Dendritic cell treated with granulocyte-macrophage colony-stimulating factor and Interleukin-4, amounts not matched to agents 40 ng/mL and 50 ng/mL, for 4 days (primary cell): ENCODE measurements at regions not wholly inside any gene's neighbourhood (a gene's known extent, or its start where the extent isn't known, plus 50 kb on each side); places are given as distances from the start of the nearest gene placed in this dataset.
A peak's percentile ranks its signal among the peaks of the same experiment; 100 is the strongest.

Experiments
- H3K27ac Mint-ChIP-seq: one replicate; pipeline ENCODE4 v1.8.0; 2022; ENCODE audit warnings: mild to moderate bottlenecking, mixed read lengths
- H3K27me3 Mint-ChIP-seq: one replicate; pipeline ENCODE4 v1.8.0; 2022; ENCODE audit warnings: mild to moderate bottlenecking, mixed read lengths
- H3K36me3 Mint-ChIP-seq: one replicate; pipeline ENCODE4 v1.8.0; 2022; ENCODE audit warnings: low read depth, mixed read lengths
- H3K4me1 Mint-ChIP-seq: one replicate; pipeline ENCODE4 v1.8.0; 2022; ENCODE audit warnings: low read depth, mixed read lengths
- H3K4me3 Mint-ChIP-seq: one replicate; pipeline ENCODE4 v1.8.0; 2022; ENCODE audit warnings: mild to moderate bottlenecking, moderate library complexity, mixed read lengths
- H3K9me3 Mint-ChIP-seq: one replicate; pipeline ENCODE4 v1.8.0; 2022; ENCODE audit warnings: mixed read lengths
- intact Hi-C: fragments of 100-400 bp; cut with micrococcal nuclease; formaldehyde crosslinking; loops from one replicate; pipeline ENCODE4 v1.15.0; 2022

DNA sequence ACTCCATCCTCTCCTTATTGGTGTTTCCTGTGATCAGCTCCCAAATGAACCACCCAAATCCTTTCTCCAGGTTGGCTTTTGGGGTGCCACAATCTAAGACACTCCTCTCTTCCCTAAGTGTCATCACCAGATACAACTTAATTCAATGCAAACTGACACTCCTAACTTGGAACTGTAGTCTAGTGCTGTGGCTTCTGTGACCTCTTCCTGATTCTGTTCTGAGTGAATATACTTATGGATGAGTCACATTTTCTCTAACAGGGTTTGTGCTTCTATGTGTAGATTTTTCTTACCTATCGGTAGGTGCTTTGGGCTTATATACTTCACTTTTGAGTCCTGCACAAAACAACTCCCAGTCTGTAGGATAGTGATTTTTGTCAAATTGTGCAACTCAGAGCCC, 141.3 kb upstream of the MAOA start:
- H3K27me3 Mint-ChIP-seq, result no peaks in the 10 kb centered on the region
- intact Hi-C loops, result no loop called here
- H3K4me1 Mint-ChIP-seq, result peaks cover 5% of the 10 kb centered on the region
- H3K4me3 Mint-ChIP-seq, result no peak overlapping the region
- no peaks in the 10 kb centered on the region for H3K9me3 Mint-ChIP-seq
- H3K27ac Mint-ChIP-seq, result no peak overlapping the region
- H3K36me3 Mint-ChIP-seq, result no peaks in the 10 kb centered on the region

DNA sequence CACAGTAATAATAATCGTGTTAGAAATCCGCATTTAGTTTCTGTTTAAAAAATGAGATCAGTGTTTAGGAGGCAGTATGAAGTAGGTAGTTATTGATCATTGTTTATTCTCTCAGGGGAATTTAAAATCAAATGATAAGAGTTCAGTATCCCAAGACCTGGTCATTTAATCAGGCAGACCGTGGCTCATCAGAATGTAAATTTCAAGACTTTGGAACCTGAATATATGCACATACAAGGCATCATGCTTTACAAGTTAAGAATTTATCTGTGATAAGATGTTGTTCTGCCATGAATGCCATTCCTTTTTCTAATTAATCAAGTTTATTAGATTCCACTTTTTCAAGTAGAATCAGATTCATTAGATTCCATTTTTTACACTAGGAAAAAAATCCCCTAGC, 133.5 kb upstream of the MAOA start:
- Mint-ChIP-seq H3K9me3 (peaks cover 10% of the 10 kb centered on the region), H3K27ac (no peak overlapping the region), H3K36me3 (no peaks in the 10 kb centered on the region), H3K27me3 (no peaks in the 10 kb centered on the region), H3K4me1 (peaks cover 7% of the 10 kb centered on the region), H3K4me3 (no peak overlapping the region)
- intact Hi-C loops, result no loop called here

DNA sequence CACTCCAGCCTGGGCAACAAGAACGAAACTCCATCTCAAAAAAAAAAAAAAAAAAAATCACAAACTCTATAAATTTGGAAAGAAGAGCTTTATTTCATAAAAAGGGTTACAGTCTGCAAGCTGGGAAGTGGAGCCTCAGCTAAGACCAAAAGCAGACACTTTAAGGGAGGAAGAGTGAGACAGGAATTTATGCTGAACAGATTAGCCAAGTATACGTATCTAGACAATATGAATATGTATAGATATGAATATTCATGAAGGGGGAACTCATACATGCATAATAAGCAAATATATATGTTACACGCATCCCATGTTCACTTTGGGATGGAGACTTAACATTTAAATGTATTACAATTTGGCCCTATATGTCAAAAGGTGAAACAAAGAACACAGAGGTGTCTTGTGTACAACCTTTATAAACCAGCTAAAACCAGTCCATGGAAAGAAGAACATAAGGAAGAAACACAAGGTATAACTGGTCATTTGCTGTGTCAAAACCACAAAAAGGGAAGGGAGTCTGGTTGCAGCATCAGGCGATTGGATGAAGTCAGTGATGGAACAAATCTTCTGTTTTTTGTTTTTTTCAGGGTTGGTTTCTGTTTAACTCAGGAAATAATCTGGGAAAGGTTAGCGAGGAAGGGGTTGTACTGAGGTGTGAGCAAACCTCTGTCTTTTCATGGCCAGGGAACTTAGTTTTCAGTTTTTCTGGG, 130.0 kb upstream of the MAOA start:
- intact Hi-C loops, result no loop called here
- Mint-ChIP-seq H3K27me3 (no peaks in the 10 kb centered on the region), H3K4me3 (no peak overlapping the region), H3K4me1 (peaks cover 30% of the 10 kb centered on the region), H3K9me3 (peaks cover 10% of the 10 kb centered on the region), H3K36me3 (no peaks in the 10 kb centered on the region), H3K27ac (no peak overlapping the region)

DNA sequence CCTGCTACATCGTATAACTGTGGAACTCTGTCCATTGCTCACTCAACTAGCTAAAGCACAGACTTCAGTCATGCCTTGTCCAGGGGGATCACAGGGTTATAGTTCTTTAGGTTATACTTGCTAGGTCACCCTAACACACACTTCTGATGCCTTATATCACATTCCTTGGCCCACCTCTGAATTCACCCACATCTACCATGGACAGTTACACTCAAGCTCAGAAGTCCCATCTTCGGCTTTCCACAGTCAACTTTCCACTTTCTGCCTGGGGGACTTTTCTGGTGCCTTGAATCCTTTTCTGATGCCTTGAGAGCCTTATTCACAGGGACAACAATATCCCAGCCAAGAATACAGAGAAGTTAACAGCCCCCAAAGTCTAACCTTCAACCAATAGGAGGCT, 129.2 kb upstream of the MAOA start:
- intact Hi-C loops, result no loop called here
- H3K4me3 Mint-ChIP-seq, result no peak overlapping the region
- no peaks in the 10 kb centered on the region for H3K36me3 Mint-ChIP-seq
- H3K9me3 Mint-ChIP-seq, result peaks cover 10% of the 10 kb centered on the region
- peaks cover 37% of the 10 kb centered on the region for H3K4me1 Mint-ChIP-seq
- H3K27me3 Mint-ChIP-seq, result no peaks in the 10 kb centered on the region
- no peak overlapping the region for H3K27ac Mint-ChIP-seq

DNA sequence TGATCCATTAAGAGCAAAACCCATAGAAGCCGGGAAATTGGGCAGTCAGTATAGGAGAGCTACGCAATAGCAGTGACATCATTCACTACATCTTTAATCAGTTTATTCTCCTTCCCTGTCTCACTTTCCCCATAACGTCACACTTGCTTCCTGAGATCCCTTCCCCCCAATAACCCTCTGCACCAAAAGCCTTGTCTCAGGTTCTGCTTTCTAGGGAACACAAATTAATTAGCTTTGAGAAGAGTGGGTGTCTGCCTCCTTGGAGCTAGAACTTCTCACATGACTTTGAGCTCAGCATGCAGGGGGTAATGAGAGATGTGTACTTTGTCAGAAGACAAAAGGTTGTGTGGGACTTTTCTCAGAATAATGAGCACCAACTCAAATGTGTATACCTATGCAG, 128.3 kb upstream of the MAOA start:
- intact Hi-C loops, result no loop called here
- Mint-ChIP-seq H3K36me3 (no peaks in the 10 kb centered on the region), H3K27ac (no peak overlapping the region), H3K4me3 (no peak overlapping the region), H3K27me3 (no peaks in the 10 kb centered on the region), H3K9me3 (peaks cover 10% of the 10 kb centered on the region), H3K4me1 (peaks cover 37% of the 10 kb centered on the region)

DNA sequence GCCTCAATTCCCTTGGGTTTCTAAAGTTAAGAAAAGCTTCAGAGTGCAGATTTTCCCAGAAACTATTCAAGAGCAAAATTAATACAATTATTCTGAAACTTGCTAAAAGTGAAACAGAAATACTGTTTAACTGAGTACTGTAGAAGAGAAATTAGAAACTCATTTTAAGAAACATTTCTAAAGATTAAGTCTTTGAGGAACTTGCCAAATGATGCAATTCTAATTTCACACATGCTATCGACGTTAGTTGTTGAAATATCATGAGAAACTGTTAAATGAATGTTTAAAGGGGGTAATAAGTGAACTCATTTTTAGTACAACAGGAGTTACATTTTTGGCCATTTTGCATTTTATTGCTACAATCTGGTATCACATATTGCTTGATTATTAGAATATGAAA, 125.3 kb upstream of the MAOA start:
- Mint-ChIP-seq H3K27me3 (no peaks in the 10 kb centered on the region), H3K9me3 (peaks cover 9% of the 10 kb centered on the region), H3K27ac (no peak overlapping the region), H3K36me3 (no peaks in the 10 kb centered on the region), H3K4me1 (peaks cover 37% of the 10 kb centered on the region), H3K4me3 (no peak overlapping the region)
- intact Hi-C loops, result no loop called here

DNA sequence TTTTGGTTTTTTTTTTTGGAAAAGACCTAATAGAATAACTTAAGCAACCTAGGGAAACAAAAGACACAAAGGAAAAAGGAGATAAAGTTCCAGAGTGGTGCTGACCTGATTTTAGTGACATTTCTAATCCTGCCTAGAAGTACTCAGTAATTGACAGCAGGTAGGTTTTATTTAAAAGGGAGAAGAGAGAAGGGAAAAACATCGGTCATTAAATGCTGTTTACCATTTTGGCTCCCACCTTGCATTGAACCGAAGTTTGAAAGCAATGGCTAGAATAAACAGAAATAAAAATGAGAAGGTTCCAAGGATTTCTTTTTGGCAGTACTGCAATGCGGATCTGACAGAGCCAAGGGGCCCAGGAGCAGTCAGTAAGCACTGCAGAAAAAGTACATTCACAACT, 115.8 kb upstream of the MAOA start:
- Mint-ChIP-seq H3K4me3 (no peak overlapping the region), H3K4me1 (peaks cover 14% of the 10 kb centered on the region), H3K9me3 (no peaks in the 10 kb centered on the region), H3K27me3 (peaks cover 3% of the 10 kb centered on the region), H3K36me3 (no peaks in the 10 kb centered on the region), H3K27ac (no peak overlapping the region)
- intact Hi-C loops, result no loop called here

DNA sequence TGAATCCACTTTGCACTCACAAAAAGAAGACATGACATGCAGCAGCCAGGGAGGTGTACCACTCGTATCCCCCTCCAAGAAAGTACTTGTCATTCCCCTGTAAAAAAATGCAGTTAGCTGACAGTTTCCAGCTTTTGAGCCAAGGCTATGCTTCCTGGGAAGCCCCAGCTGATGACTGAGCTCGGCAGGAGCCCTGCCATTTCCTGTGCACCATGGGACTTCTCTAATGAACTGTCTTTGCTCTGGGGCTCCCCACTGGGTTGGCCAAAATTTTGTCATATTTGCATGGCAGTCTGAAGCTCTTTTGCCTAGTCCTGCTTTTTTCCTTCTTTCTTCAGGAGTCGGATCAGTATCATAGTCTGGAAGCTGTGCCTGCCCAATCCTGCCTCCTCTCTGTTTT, 104.5 kb upstream of the MAOA start:
- H3K36me3 Mint-ChIP-seq, result no peaks in the 10 kb centered on the region
- H3K4me3 Mint-ChIP-seq, result no peak overlapping the region
- peaks cover 13% of the 10 kb centered on the region for H3K9me3 Mint-ChIP-seq
- peaks cover 5% of the 10 kb centered on the region for H3K4me1 Mint-ChIP-seq
- H3K27ac Mint-ChIP-seq, result no peak overlapping the region
- intact Hi-C loops, result loop anchor here (10.0 kb wide), 1 partner anchor 403 kb away; no protein-coding TSS in a partner anchor
- H3K27me3 Mint-ChIP-seq, result no peaks in the 10 kb centered on the region

DNA sequence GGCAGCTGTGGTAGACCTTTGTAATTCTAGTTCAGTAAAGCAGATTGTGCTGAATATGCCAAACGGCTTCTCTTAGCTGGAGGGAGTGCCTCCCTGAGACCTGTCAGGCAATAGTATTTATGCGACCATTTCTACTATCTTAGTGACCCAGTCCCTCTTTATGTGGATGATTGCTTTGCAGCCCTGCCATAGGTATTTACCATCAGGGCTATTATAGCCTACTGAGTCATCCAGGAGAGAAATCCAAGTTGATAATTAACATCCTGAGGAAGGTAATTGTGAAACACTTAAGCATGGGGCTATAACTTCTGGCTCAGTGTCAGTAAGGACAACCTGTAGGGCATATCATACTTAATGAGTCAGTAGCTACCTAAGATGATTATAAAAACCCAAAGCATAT, 103.9 kb upstream of the MAOA start:
- Mint-ChIP-seq H3K27me3 (no peaks in the 10 kb centered on the region), H3K27ac (no peak overlapping the region), H3K4me3 (no peak overlapping the region), H3K36me3 (no peaks in the 10 kb centered on the region), H3K4me1 (peaks cover 5% of the 10 kb centered on the region), H3K9me3 (peaks cover 13% of the 10 kb centered on the region)
- intact Hi-C loops, result loop anchor here (10.0 kb wide), 1 partner anchor 403 kb away; no protein-coding TSS in a partner anchor

DNA sequence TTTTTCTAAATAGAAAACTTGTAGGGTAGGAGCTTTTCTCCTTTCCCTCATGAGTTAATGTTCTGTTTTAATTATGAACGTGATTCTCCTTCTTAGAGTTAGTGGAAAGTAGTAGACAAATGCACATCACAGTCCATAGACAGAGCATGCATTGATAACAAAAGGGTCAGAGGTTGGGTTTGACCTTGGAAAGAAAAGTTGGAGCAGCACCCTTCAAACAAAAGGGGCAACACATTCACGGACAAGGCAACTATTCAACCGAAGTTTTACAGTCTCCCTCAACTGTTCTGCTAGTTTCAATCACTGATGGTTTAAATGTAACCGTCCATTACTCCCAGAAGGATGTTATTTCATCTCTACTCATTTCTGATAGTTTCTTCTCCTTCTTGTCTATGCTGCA, 103.4 kb upstream of the MAOA start:
- H3K36me3 Mint-ChIP-seq, result no peaks in the 10 kb centered on the region
- peaks cover 5% of the 10 kb centered on the region for H3K4me1 Mint-ChIP-seq
- H3K4me3 Mint-ChIP-seq, result no peak overlapping the region
- no peaks in the 10 kb centered on the region for H3K27me3 Mint-ChIP-seq
- no peak overlapping the region for H3K27ac Mint-ChIP-seq
- intact Hi-C loops, result loop anchor here (10.0 kb wide), 1 partner anchor 402 kb away; no protein-coding TSS in a partner anchor
- peaks cover 13% of the 10 kb centered on the region for H3K9me3 Mint-ChIP-seq

DNA sequence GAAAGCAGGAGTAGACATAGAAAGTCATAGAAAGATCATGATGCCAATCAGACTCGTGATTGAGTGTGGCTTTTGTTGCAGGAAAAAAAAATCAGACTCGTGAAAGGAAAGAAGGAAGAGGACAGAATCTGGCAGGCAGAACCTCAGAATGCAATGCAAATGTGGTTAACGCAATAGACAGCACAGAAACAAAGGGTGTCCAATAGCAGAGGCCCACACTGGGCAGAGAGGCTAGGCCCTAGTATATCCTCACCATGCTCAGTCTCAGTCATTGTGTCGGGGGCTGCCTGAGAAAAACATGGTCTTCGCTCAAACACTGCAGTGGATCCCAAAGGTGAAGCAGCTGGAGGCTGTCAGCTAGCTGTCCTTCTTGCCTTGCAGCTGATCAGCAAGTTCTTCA, 102.8 kb upstream of the MAOA start:
- no peak overlapping the region for H3K27ac Mint-ChIP-seq
- H3K4me3 Mint-ChIP-seq, result no peak overlapping the region
- no peaks in the 10 kb centered on the region for H3K27me3 Mint-ChIP-seq
- intact Hi-C loops, result loop anchor here (10.0 kb wide), 1 partner anchor 402 kb away; no protein-coding TSS in a partner anchor
- peaks cover 5% of the 10 kb centered on the region for H3K4me1 Mint-ChIP-seq
- no peaks in the 10 kb centered on the region for H3K36me3 Mint-ChIP-seq
- peaks cover 8% of the 10 kb centered on the region for H3K9me3 Mint-ChIP-seq

DNA sequence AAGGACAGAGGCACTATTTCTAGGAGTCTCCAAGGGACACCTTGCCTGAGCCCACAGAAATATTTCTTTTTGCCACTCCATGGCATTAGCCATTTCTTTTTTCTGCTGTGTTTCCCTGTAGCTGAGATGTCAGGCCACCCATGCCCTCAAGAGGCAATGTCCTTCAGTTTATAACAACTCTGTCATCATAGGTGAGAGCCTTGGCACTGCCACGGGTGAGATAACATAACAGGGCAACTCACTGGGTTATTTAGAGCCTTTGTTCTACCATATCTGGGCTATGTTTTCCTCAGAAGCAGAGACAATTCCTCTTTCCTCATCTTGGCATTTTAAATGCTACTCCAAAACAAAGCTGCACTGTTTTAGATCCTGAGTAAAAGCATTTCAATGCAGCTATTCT, 99.9 kb upstream of the MAOA start:
- Mint-ChIP-seq H3K36me3 (no peaks in the 10 kb centered on the region), H3K4me3 (no peak overlapping the region), H3K27ac (no peak overlapping the region), H3K9me3 (no peaks in the 10 kb centered on the region), H3K27me3 (no peaks in the 10 kb centered on the region), H3K4me1 (peaks cover 17% of the 10 kb centered on the region)
- intact Hi-C loops, result loop anchor here (10.0 kb wide), 1 partner anchor 399 kb away; no protein-coding TSS in a partner anchor

DNA sequence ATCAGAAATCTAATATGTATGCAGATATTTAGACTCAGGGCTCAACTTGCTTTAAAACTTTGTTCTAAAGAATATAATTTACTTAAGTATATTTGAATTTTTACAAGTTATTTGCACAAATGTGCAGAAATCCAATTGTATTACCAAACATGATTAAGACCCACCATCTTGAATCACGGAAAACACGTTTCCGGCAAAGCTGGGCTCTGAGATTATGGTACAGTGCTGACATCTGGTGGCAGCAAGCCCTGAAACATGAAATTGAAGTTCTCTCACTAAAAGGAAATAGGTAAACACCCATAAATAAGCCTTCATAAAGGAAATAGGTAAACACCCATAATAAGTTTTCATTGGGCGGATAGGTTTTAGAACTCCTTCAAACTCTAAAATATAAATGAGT, 98.3 kb upstream of the MAOA start:
- peaks cover 12% of the 10 kb centered on the region for H3K4me1 Mint-ChIP-seq
- no peak overlapping the region for H3K27ac Mint-ChIP-seq
- no peaks in the 10 kb centered on the region for H3K9me3 Mint-ChIP-seq
- no peaks in the 10 kb centered on the region for H3K27me3 Mint-ChIP-seq
- H3K36me3 Mint-ChIP-seq, result no peaks in the 10 kb centered on the region
- intact Hi-C loops, result loop anchor here (2.0 to 10.0 kb wide), 2 partner anchors 193 to 397 kb away; no protein-coding TSS in a partner anchor
- no peak overlapping the region for H3K4me3 Mint-ChIP-seq

DNA sequence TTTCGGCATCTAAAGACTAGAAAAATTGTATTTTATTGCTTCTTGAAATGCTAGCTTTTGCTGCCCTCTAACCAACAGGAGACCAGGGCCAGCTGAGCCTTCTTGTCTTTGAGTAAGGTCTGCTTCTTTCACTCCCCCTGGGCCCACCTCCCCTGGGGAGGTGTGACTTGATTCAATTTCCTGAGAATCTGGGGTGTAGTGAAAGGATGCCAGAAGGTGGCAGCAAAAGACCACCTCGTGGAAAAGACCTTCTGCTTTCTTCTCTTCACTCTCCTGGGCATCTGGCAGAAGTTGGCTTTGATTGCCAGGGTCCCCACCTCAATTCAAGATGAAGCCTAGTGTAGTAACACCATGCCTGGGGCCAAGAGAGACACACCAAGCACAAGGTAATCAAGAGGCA, 96.5 kb upstream of the MAOA start:
- no peaks in the 10 kb centered on the region for H3K9me3 Mint-ChIP-seq
- no peak overlapping the region for H3K4me3 Mint-ChIP-seq
- intact Hi-C loops, result loop anchor here (2.0 to 10.0 kb wide), 3 partner anchors 98 to 395 kb away; partner anchors contain the start of gene MAOA
- no peaks in the 10 kb centered on the region for H3K27me3 Mint-ChIP-seq
- H3K36me3 Mint-ChIP-seq, result no peaks in the 10 kb centered on the region
- peak overlapping the region; percentile 54 for H3K27ac Mint-ChIP-seq
- H3K4me1 Mint-ChIP-seq, result peaks cover 13% of the 10 kb centered on the region
